Fibroblast of lung (primary cell): ENCODE measurements at regions not wholly inside any gene's neighbourhood (a gene's known extent, or its start where the extent isn't known, plus 50 kb on each side); places are given as distances from the start of the nearest gene placed in this dataset.

Source experiments
- DNase-seq, 2 donors: peaks; one replicate each; pipeline versions ENCODE4 v3.0.0 to v3.0.0-alpha.2; 2010; ENCODE audit warnings: low read depth in 2 of 2
- H2AFZ ChIP-seq: 2 replicates; pipeline ENCODE4 v1.5.1; 2012; ENCODE audit warnings: low read length, control low read depth, inconsistent platforms
- H3K27ac ChIP-seq: 2 replicates; pipeline ENCODE4 v1.5.1; 2011; ENCODE audit warnings: low read length, control low read depth; ENCODE audit not compliant: insufficient read depth
- H3K27me3 ChIP-seq: 2 replicates; pipeline ENCODE4 v1.5.1; 2011; ENCODE audit warnings: mild to moderate bottlenecking, low read length; ENCODE audit not compliant: control insufficient read depth, insufficient read depth
- H3K36me3 ChIP-seq: 2 replicates; pipeline ENCODE4 v1.5.1; 2011; ENCODE audit warnings: low read length; ENCODE audit not compliant: control insufficient read depth, insufficient read depth
- H3K4me1 ChIP-seq: 2 replicates; pipeline ENCODE4 v1.5.1; 2011; ENCODE audit warnings: low read length; ENCODE audit not compliant: control insufficient read depth, insufficient read depth; ENCODE audit errors: extremely low read depth
- H3K4me2 ChIP-seq: 2 replicates; pipeline ENCODE4 v1.5.1; 2011; ENCODE audit warnings: low read length, control low read depth; ENCODE audit not compliant: insufficient read depth; ENCODE audit errors: extremely low read depth
- H3K4me3 ChIP-seq, 4 experiments: fragments of 200-600 bp in 1 of 4; sonication (generic) in 1 of 4; replicated peaks in 1 of 4; 2 replicates each; pipeline ENCODE4 v1.5.1; 2011 to 2016; ENCODE audit warnings: low read length in 4 of 4, low read depth in 3 of 4, mild to moderate bottlenecking in 3 of 4, control low read depth in 2 of 4, inconsistent platforms in 1 of 4, mixed read lengths in 1 of 4; ENCODE audit not compliant: insufficient read depth in 1 of 4; ENCODE audit errors: control extremely low read depth in 1 of 4
- H3K79me2 ChIP-seq: 2 replicates; pipeline ENCODE4 v1.5.1; 2012; ENCODE audit warnings: mild to moderate bottlenecking, low read length, inconsistent platforms; ENCODE audit not compliant: control insufficient read depth, insufficient read depth
- H3K9ac ChIP-seq: 2 replicates; pipeline ENCODE4 v1.5.1; 2011; ENCODE audit warnings: mild to moderate bottlenecking, low read length, control low read depth; ENCODE audit not compliant: insufficient read depth
- H3K9me3 ChIP-seq: 2 replicates; pipeline ENCODE4 v1.5.1; 2012; ENCODE audit warnings: low read depth, low read length; ENCODE audit not compliant: control insufficient read depth, insufficient read depth
- H4K20me1 ChIP-seq: 2 replicates; pipeline ENCODE4 v1.5.1; 2011; ENCODE audit warnings: low read length; ENCODE audit not compliant: control insufficient read depth, insufficient read depth; ENCODE audit errors: extremely low read depth
- CTCF ChIP-seq, 2 donors: IDR thresholded peaks in 1 of 2; conservative IDR thresholded peaks in 1 of 2; 1 replicate in 1 of 2; 2 replicates in 1 of 2; pipeline ENCODE4 v1.5.1; 2011 to 2012; ENCODE audit warnings: low read length in 2 of 2, control low read depth in 1 of 2, inconsistent platforms in 1 of 2, low read depth in 1 of 2, mild to moderate bottlenecking in 1 of 2
- EZH2 ChIP-seq: IDR thresholded peaks from 2 replicates; pipeline ENCODE4 v1.5.1; 2012; ENCODE audit warnings: low read length, control low read depth, mild to moderate bottlenecking; ENCODE audit errors: missing control alignments

GRCh38 chr12:92496790-92497189, 206.0 kb upstream of the PLEKHG7 start:
- Histone ChIP-seq H3K4me3 (no peak overlapping the region), H4K20me1 (no peaks in the 10 kb centered on the region), H3K4me2 (no peak overlapping the region), H3K9me3 (no peaks in the 10 kb centered on the region), H3K9ac (no peak overlapping the region), H3K27ac (no peak overlapping the region), H3K79me2 (no peaks in the 10 kb centered on the region), H3K36me3 (no peaks in the 10 kb centered on the region), H3K27me3 (no peaks in the 10 kb centered on the region), H3K4me1 (no peaks in the 10 kb centered on the region), H2AFZ (no peak overlapping the region)
- no peak for DNase-seq
- TF ChIP-seq EZH2: no peak
- no peak for TF ChIP-seq CTCF (conservative IDR thresholded peaks at IDR 0.05 in 1 of 2, IDR thresholded peaks at IDR 0.05 in 1 of 2; ENCODE audit: low read depth in 1 of 2, low read length in 2 of 2)

- no peaks in the 10 kb centered on the region for H3K79me2 ChIP-seq
- H2AFZ ChIP-seq: no peak overlapping the region
- H4K20me1 ChIP-seq: no peaks in the 10 kb centered on the region
- H3K27ac ChIP-seq: no peak overlapping the region
- no peak overlapping the region for H3K9ac ChIP-seq
- TF ChIP-seq CTCF (conservative IDR thresholded peaks at IDR 0.05 in 1 of 2, IDR thresholded peaks at IDR 0.05 in 1 of 2; ENCODE audit: low read depth in 1 of 2, low read length in 2 of 2): no peak
- TF ChIP-seq EZH2: no peak
- no peaks in the 10 kb centered on the region for H3K27me3 ChIP-seq
- no peak overlapping the region for H3K4me2 ChIP-seq
- no peaks in the 10 kb centered on the region for H3K36me3 ChIP-seq
- H3K9me3 ChIP-seq: no peaks in the 10 kb centered on the region
- DNase-seq: no peak
- no peaks in the 10 kb centered on the region for H3K4me1 ChIP-seq
- no peak overlapping the region for H3K4me3 ChIP-seq
Observed at GRCh38 chr12:92495108-92495507, 207.7 kb upstream of the PLEKHG7 start.

GRCh38 chr12:92493816-92494215, 209.0 kb upstream of the PLEKHG7 start:
- no peak overlapping the region for H3K9ac ChIP-seq
- H3K27me3 ChIP-seq: no peaks in the 10 kb centered on the region
- H3K79me2 ChIP-seq: no peaks in the 10 kb centered on the region
- TF ChIP-seq CTCF (conservative IDR thresholded peaks at IDR 0.05 in 1 of 2, IDR thresholded peaks at IDR 0.05 in 1 of 2; ENCODE audit: low read depth in 1 of 2, low read length in 2 of 2) (no peak), EZH2 (no peak)
- H3K4me3 ChIP-seq: no peak overlapping the region
- peak in 1 of 2 donors; percentile 58 for DNase-seq
- H3K36me3 ChIP-seq: no peaks in the 10 kb centered on the region
- no peaks in the 10 kb centered on the region for H3K4me1 ChIP-seq
- H3K27ac ChIP-seq: no peak overlapping the region
- no peak overlapping the region for H2AFZ ChIP-seq
- no peaks in the 10 kb centered on the region for H4K20me1 ChIP-seq
- no peaks in the 10 kb centered on the region for H3K9me3 ChIP-seq
- no peak overlapping the region for H3K4me2 ChIP-seq
